GM23338 (cell line): ENCODE measurements at regions not wholly inside any gene's neighbourhood (a gene's known extent, or its start where the extent isn't known, plus 50 kb on each side); places are given as distances from the start of the nearest gene placed in this dataset.

Experiments used
- ATAC-seq: fragments of 200-7000 bp; cut with Tn5 transposase; 3 replicates; pipeline ENCODE4 v1.9.1; 2020
- DNase-seq: peaks from one replicate; pipeline ENCODE4 v3.0.0-alpha.2; 2015; ENCODE audit warnings: low spot score
- H2AFZ ChIP-seq: fragments of 200-600 bp; sonication (generic); 2 replicates; pipeline ENCODE4 v1.8.0; 2016; ENCODE audit warnings: antibody characterized with exemption, mild to moderate bottlenecking, moderate library complexity
- H3F3A ChIP-seq: fragments of 200-600 bp; sonication (generic); replicated peaks from 2 replicates; pipeline ENCODE4 v1.8.0; 2017; ENCODE audit warnings: antibody characterized with exemption, mixed run types, low read depth
- H3K27ac ChIP-seq: fragments of 200-600 bp; sonication (generic); 2 replicates; pipeline ENCODE4 v1.6.1; 2016; ENCODE audit warnings: low read depth
- H3K27me3 ChIP-seq: fragments of 200-600 bp; sonication (generic); 2 replicates; pipeline ENCODE4 v1.8.0; 2016; ENCODE audit warnings: mild to moderate bottlenecking, mixed run types, moderate library complexity; ENCODE audit not compliant: insufficient read depth
- H3K36me3 ChIP-seq: fragments of 200-600 bp; sonication (generic); 2 replicates; pipeline ENCODE4 v1.8.0; 2016; ENCODE audit warnings: mild to moderate bottlenecking; ENCODE audit not compliant: insufficient read depth
- H3K4me1 ChIP-seq: fragments of 200-600 bp; sonication (generic); 2 replicates; pipeline ENCODE4 v1.8.0; 2016; ENCODE audit warnings: mild to moderate bottlenecking, moderate library complexity; ENCODE audit not compliant: insufficient read depth
- H3K4me2 ChIP-seq: fragments of 200-600 bp; sonication (generic); 2 replicates; pipeline ENCODE4 v1.7.1; 2017; ENCODE audit warnings: mixed run types
- H3K4me3 ChIP-seq: fragments of 200-600 bp; sonication (generic); 2 replicates; pipeline ENCODE4 v1.6.1; 2016; ENCODE audit warnings: mixed run types
- H3K79me2 ChIP-seq: fragments of 200-600 bp; sonication (generic); replicated peaks from 2 replicates; pipeline ENCODE4 v1.8.0; 2017; ENCODE audit warnings: mild to moderate bottlenecking; ENCODE audit not compliant: insufficient read depth
- H3K9me2 ChIP-seq: fragments of 200-600 bp; sonication (generic); 2 replicates; pipeline ENCODE4 v1.8.0; 2017; ENCODE audit not compliant: insufficient read depth
- H4K20me1 ChIP-seq: fragments of 200-600 bp; sonication (generic); replicated peaks from 2 replicates; pipeline ENCODE4 v1.8.0; 2017; ENCODE audit warnings: mild to moderate bottlenecking; ENCODE audit not compliant: insufficient read depth
- H3K27ac Mint-ChIP-seq: 2 replicates; pipeline ENCODE4 v1.8.0; 2020; ENCODE audit warnings: inconsistent platforms, mild to moderate bottlenecking, moderate library complexity, mixed read lengths
- H3K27me3 Mint-ChIP-seq: 3 replicates; pipeline ENCODE4 v1.8.0; 2022; ENCODE audit warnings: low read depth, mild to moderate bottlenecking, moderate library complexity, mixed read lengths, inconsistent platforms; ENCODE audit not compliant: insufficient read depth, poor library complexity
- H3K36me3 Mint-ChIP-seq: 3 replicates; pipeline ENCODE4 v1.8.0; 2021; ENCODE audit warnings: low read depth, mild to moderate bottlenecking, inconsistent platforms, moderate library complexity, mixed read lengths
- H3K4me1 Mint-ChIP-seq: 3 replicates; pipeline ENCODE4 v1.8.0; 2020; ENCODE audit warnings: mild to moderate bottlenecking, inconsistent platforms, mixed read lengths
- H3K4me3 Mint-ChIP-seq: 3 replicates; pipeline ENCODE4 v1.8.0; 2021; ENCODE audit warnings: moderate library complexity, mild to moderate bottlenecking, inconsistent platforms, mixed read lengths
- H3K9me3 Mint-ChIP-seq: 3 replicates; pipeline ENCODE4 v1.8.0; 2020; ENCODE audit warnings: moderate library complexity, mild to moderate bottlenecking, inconsistent platforms, mixed read lengths
- EZH2 ChIP-seq: fragments of 200-600 bp; sonication (generic); IDR thresholded peaks from one replicate; pipeline ENCODE4 v1.8.0; 2017; ENCODE audit warnings: antibody characterized with exemption, mild to moderate bottlenecking, low read depth; ENCODE audit not compliant: unreplicated experiment
- EZH2phosphoT487 ChIP-seq: fragments of 200-600 bp; sonication (generic); IDR thresholded peaks from one replicate; pipeline ENCODE4 v1.8.1; 2018; ENCODE audit warnings: antibody characterized with exemption; ENCODE audit not compliant: unreplicated experiment
- STAT1 ChIP-seq: IDR thresholded peaks from one replicate; pipeline ENCODE4 v1.6.1; 2016; ENCODE audit warnings: antibody characterized with exemption; ENCODE audit not compliant: unreplicated experiment
- ZNF331 ChIP-seq: fragments of 250-450 bp; sonication (Bioruptor Pico); IDR thresholded peaks from 2 replicates; pipeline ENCODE4 v1.5.0; 2020; ENCODE audit warnings: low read depth, mild to moderate bottlenecking, moderate library complexity
- TF ChIP-seq, protein P1 (sequence below): IDR thresholded peaks from one replicate; pipeline ENCODE4 v1.6.1; 2018; ENCODE audit warnings: antibody characterized with exemption; ENCODE audit not compliant: unreplicated experiment
- TF ChIP-seq, protein P2 (sequence below): fragments of 250-450 bp; sonication (Bioruptor Pico); IDR thresholded peaks from 2 replicates; pipeline ENCODE4 v1.5.0; 2020; ENCODE audit warnings: mild to moderate bottlenecking, moderate library complexity
- TF ChIP-seq, protein P3 (sequence below): IDR thresholded peaks from 2 replicates; pipeline ENCODE4 v1.6.1; 2016; ENCODE audit warnings: antibody characterized with exemption
- TF ChIP-seq, protein P4 (sequence below), 2 experiments: fragments of 200-600 bp in 1 of 2; sonication (generic) in 1 of 2; conservative IDR thresholded peaks; 2 replicates each; pipeline versions ENCODE4 v1.5.1 to v1.6.1; 2016 to 2017; ENCODE audit warnings: antibody characterized with exemption in 2 of 2, low read depth in 2 of 2, mild to moderate bottlenecking in 2 of 2, moderate library complexity in 1 of 2

DNA sequence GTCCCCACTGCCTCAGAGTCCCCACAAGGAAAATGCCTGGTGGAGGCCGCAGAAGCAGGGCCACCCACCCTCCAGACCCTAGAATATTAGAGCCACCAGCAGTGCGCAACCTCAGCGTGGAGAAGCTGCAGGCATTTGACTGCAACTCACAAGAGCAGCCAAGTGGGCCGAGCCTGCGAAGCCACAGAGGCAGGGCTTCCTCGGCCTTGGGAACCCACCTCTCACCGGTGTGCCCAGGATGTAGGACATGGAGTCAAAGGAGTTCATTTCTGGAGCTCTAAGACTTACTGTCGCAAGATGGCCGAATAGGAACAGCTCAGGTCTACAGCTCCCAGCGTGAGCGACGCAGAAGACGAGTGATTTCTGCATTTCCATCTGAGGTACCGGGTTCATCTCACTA lies 397.9 kb upstream of the PIK3R1 start:
- no peaks in the 10 kb centered on the region for H3K27me3 Mint-ChIP-seq
- Histone ChIP-seq H3F3A (no peaks in the 10 kb centered on the region), H2AFZ (peak overlapping the region; percentile 85; the same call in 1 of the 2 replicates), H3K27ac (0 out of 2 replicates have a peak overlapping the region, but pooled peaks have one; percentile 50), H3K27me3 (no peaks in the 10 kb centered on the region), H3K79me2 (peaks cover 28% of the 10 kb centered on the region), H4K20me1 (no peaks in the 10 kb centered on the region), H3K4me1 (peaks cover 15% of the 10 kb centered on the region; the same call in 1 of the 2 replicates), H3K36me3 (0 out of 2 replicates have a peak, but pooled peaks cover 3% of the 10 kb centered on the region), H3K4me3 (peak overlapping the region; percentile 46), H3K9me2 (no peaks in the 10 kb centered on the region), H3K4me2 (peak overlapping the region; percentile 70)
- TF ChIP-seq, protein P1, sequence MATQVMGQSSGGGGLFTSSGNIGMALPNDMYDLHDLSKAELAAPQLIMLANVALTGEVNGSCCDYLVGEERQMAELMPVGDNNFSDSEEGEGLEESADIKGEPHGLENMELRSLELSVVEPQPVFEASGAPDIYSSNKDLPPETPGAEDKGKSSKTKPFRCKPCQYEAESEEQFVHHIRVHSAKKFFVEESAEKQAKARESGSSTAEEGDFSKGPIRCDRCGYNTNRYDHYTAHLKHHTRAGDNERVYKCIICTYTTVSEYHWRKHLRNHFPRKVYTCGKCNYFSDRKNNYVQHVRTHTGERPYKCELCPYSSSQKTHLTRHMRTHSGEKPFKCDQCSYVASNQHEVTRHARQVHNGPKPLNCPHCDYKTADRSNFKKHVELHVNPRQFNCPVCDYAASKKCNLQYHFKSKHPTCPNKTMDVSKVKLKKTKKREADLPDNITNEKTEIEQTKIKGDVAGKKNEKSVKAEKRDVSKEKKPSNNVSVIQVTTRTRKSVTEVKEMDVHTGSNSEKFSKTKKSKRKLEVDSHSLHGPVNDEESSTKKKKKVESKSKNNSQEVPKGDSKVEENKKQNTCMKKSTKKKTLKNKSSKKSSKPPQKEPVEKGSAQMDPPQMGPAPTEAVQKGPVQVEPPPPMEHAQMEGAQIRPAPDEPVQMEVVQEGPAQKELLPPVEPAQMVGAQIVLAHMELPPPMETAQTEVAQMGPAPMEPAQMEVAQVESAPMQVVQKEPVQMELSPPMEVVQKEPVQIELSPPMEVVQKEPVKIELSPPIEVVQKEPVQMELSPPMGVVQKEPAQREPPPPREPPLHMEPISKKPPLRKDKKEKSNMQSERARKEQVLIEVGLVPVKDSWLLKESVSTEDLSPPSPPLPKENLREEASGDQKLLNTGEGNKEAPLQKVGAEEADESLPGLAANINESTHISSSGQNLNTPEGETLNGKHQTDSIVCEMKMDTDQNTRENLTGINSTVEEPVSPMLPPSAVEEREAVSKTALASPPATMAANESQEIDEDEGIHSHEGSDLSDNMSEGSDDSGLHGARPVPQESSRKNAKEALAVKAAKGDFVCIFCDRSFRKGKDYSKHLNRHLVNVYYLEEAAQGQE: no peak
- no peak for TF ChIP-seq ZNF331
- TF ChIP-seq STAT1: no peak
- H3K9me3 Mint-ChIP-seq: peaks cover 5% of the 10 kb centered on the region; the same call in 2 of the 3 replicates
- peak overlapping the region; percentile 49; the same call in 2 of the 3 replicates for H3K4me3 Mint-ChIP-seq
- H3K27ac Mint-ChIP-seq: no peak overlapping the region
- H3K36me3 Mint-ChIP-seq: peaks cover 7% of the 10 kb centered on the region; the same call in 2 of the 3 replicates
- DNase-seq (peak; percentile 22), ATAC-seq (peak; percentile 40; the same call in 2 of the 3 replicates)
- H3K4me1 Mint-ChIP-seq: peaks cover 7% of the 10 kb centered on the region; the same call in 2 of the 3 replicates

DNA sequence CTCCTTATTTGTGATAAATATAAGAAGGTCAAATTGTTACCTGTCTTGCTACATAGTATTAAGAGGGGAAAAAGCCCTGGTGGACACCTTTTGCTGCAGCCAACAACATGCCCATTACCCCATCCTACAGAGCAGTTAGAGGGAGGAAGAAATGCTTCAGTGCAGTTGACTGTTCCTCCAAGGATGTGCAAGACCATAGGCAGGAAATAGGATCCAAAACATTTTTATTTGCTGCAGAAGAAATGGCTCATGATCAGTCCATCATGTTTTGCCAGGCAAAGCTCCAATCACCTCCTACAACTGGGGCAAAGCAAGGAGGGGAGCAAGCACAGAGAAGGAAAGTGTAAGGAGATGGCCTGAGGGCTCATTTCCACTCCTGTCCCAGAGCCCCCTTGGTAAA lies 399.1 kb upstream of the PIK3R1 start:
- peak overlapping the region; percentile 70; the same call in 1 of the 2 replicates for H3K4me2 ChIP-seq

More for the DNA sequence above, 399.1 kb upstream of the PIK3R1 start:
- Histone ChIP-seq H3K4me3 (peak overlapping the region; percentile 46; the same call in 1 of the 2 replicates), H2AFZ (no peak overlapping the region), H3K36me3 (0 out of 2 replicates have a peak, but pooled peaks cover 5% of the 10 kb centered on the region), H3F3A (no peaks in the 10 kb centered on the region), H3K27ac (no peak overlapping the region), H4K20me1 (no peaks in the 10 kb centered on the region), H3K9me2 (0 out of 2 replicates have a peak, but pooled peaks cover 6% of the 10 kb centered on the region), H3K79me2 (peaks cover 39% of the 10 kb centered on the region), H3K4me1 (peaks cover 15% of the 10 kb centered on the region; the same call in 1 of the 2 replicates), H3K27me3 (no peaks in the 10 kb centered on the region)
- H3K9me3 Mint-ChIP-seq: peaks cover 3% of the 10 kb centered on the region; the same call in 1 of the 3 replicates
- no peak for DNase-seq
- H3K4me1 Mint-ChIP-seq: peaks cover 7% of the 10 kb centered on the region
- peaks cover 7% of the 10 kb centered on the region; the same call in 2 of the 3 replicates for H3K36me3 Mint-ChIP-seq
- ATAC-seq: no peak
- no peak overlapping the region for H3K27ac Mint-ChIP-seq
- H3K27me3 Mint-ChIP-seq: no peaks in the 10 kb centered on the region
- H3K4me3 Mint-ChIP-seq: no peak overlapping the region
- no peak for TF ChIP-seq EZH2phosphoT487
- TF ChIP-seq, protein P2, sequence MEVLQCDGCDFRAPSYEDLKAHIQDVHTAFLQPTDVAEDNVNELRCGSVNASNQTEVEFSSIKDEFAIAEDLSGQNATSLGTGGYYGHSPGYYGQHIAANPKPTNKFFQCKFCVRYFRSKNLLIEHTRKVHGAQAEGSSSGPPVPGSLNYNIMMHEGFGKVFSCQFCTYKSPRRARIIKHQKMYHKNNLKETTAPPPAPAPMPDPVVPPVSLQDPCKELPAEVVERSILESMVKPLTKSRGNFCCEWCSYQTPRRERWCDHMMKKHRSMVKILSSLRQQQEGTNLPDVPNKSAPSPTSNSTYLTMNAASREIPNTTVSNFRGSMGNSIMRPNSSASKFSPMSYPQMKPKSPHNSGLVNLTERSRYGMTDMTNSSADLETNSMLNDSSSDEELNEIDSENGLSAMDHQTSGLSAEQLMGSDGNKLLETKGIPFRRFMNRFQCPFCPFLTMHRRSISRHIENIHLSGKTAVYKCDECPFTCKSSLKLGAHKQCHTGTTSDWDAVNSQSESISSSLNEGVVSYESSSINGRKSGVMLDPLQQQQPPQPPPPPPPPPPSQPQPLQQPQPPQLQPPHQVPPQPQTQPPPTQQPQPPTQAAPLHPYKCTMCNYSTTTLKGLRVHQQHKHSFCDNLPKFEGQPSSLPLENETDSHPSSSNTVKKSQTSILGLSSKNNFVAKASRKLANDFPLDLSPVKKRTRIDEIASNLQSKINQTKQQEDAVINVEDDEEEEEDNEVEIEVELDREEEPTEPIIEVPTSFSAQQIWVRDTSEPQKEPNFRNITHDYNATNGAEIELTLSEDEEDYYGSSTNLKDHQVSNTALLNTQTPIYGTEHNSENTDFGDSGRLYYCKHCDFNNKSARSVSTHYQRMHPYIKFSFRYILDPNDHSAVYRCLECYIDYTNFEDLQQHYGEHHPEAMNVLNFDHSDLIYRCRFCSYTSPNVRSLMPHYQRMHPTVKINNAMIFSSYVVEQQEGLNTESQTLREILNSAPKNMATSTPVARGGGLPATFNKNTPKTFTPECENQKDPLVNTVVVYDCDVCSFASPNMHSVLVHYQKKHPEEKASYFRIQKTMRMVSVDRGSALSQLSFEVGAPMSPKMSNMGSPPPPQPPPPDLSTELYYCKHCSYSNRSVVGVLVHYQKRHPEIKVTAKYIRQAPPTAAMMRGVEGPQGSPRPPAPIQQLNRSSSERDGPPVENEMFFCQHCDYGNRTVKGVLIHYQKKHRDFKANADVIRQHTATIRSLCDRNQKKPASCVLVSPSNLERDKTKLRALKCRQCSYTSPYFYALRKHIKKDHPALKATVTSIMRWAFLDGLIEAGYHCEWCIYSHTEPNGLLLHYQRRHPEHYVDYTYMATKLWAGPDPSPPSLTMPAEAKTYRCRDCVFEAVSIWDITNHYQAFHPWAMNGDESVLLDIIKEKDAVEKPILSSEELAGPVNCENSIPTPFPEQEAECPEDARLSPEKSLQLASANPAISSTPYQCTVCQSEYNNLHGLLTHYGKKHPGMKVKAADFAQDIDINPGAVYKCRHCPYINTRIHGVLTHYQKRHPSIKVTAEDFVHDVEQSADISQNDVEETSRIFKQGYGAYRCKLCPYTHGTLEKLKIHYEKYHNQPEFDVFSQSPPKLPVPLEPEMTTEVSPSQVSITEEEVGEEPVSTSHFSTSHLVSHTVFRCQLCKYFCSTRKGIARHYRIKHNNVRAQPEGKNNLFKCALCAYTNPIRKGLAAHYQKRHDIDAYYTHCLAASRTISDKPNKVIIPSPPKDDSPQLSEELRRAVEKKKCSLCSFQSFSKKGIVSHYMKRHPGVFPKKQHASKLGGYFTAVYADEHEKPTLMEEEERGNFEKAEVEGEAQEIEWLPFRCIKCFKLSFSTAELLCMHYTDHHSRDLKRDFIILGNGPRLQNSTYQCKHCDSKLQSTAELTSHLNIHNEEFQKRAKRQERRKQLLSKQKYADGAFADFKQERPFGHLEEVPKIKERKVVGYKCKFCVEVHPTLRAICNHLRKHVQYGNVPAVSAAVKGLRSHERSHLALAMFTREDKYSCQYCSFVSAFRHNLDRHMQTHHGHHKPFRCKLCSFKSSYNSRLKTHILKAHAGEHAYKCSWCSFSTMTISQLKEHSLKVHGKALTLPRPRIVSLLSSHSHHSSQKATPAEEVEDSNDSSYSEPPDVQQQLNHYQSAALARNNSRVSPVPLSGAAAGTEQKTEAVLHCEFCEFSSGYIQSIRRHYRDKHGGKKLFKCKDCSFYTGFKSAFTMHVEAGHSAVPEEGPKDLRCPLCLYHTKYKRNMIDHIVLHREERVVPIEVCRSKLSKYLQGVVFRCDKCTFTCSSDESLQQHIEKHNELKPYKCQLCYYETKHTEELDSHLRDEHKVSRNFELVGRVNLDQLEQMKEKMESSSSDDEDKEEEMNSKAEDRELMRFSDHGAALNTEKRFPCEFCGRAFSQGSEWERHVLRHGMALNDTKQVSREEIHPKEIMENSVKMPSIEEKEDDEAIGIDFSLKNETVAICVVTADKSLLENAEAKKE: no peak
- no peak for TF ChIP-seq ZNF331
- TF ChIP-seq, protein P3, sequence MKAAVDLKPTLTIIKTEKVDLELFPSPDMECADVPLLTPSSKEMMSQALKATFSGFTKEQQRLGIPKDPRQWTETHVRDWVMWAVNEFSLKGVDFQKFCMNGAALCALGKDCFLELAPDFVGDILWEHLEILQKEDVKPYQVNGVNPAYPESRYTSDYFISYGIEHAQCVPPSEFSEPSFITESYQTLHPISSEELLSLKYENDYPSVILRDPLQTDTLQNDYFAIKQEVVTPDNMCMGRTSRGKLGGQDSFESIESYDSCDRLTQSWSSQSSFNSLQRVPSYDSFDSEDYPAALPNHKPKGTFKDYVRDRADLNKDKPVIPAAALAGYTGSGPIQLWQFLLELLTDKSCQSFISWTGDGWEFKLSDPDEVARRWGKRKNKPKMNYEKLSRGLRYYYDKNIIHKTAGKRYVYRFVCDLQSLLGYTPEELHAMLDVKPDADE: no peak
- no peak for TF ChIP-seq EZH2
- TF ChIP-seq, protein P4, sequence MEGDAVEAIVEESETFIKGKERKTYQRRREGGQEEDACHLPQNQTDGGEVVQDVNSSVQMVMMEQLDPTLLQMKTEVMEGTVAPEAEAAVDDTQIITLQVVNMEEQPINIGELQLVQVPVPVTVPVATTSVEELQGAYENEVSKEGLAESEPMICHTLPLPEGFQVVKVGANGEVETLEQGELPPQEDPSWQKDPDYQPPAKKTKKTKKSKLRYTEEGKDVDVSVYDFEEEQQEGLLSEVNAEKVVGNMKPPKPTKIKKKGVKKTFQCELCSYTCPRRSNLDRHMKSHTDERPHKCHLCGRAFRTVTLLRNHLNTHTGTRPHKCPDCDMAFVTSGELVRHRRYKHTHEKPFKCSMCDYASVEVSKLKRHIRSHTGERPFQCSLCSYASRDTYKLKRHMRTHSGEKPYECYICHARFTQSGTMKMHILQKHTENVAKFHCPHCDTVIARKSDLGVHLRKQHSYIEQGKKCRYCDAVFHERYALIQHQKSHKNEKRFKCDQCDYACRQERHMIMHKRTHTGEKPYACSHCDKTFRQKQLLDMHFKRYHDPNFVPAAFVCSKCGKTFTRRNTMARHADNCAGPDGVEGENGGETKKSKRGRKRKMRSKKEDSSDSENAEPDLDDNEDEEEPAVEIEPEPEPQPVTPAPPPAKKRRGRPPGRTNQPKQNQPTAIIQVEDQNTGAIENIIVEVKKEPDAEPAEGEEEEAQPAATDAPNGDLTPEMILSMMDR (conservative IDR thresholded peaks at IDR 0.05; ENCODE audit: low read depth in 2 of 2): no peak
